GM19025 (cell line): ENCODE measurements at regions not wholly inside any gene's neighbourhood (a gene's known extent, or its start where the extent isn't known, plus 50 kb on each side); places are given as distances from the start of the nearest gene placed in this dataset.

Experiments used
- ATAC-seq: cut with Tn5 transposase; IDR thresholded peaks from one replicate; pipeline ENCODE4 v1.9.1; 2021; ENCODE audit warnings: mild to moderate bottlenecking, low read depth, moderate library complexity; ENCODE audit not compliant: unreplicated experiment

DNA sequence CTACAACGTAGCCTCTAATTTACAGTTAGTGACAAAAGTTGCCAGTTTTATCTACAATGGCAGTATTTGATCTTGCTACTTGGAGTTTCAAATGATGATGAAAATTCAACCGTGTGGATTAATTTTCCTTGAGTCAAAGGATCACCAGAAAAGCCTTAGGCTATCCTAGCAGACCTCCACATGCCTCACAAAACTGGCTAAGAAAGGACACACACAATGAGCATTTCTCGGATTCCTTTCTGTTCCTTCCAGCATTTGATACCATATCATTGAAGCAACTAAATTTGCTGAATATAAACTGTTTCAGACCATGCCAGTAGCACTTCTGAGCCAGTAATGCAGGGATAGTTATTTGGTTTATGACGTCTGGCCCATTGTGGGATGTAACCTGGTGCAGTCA lies 587.4 kb upstream of the MDFIC2 start:
- no peak for ATAC-seq

DNA sequence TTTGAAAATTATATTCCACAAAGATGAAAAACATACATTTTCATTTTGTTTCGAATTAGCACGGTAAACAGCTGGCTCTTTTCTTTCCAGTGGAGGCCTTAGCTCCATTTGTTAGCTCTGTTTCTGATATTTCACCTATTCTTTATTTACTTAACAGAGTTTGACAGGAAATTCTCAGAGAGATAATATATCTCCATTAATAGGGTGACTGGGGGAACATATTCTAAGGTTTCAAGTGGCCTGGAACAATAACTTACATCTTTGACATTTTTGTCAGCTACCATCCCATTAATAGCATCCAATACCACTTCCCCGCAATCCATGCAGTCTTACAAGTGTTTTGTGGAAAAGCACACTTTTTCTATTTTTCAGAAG lies 577.6 kb upstream of the MDFIC2 start:
- ATAC-seq: no peak

DNA sequence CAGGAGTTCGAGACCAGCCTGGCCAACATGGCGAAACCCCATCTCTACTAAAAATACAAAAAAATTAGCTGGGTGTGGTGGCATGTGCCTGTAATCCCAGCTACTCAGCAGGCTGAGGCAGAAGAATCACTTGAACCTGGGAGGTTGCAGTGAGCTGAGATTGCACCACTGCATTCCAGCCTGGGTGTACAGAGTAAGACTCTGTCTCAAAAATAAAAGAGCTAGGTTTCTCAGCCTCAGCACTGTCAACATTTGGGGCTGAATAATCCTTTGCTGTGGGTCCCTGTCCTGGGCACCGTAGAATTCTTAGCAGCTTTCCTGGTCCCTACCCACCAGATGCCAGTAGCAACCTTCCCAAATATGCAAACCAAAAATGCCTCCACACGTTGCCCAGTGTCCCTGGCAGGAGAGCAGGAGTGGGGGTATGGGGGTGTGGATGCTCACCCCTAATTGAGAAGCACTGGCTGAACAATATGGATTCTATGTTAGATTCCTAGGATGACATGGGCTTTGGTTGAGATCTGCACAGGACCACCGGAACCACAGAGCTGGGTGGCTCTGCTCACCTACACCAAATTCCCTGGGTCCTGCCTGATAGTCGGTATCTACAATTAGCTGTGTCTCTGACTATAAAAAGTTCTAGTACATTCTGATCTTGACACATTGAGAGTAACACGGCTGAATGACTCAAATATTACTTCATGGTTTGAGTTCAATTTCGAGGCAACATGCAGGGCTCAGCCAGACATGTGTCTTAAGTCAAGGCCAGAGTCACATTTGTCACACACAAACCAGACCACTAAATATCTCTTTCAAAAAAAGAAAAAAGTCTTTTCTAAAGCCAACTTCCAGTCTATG lies 577.0 kb upstream of the MDFIC2 start:
- ATAC-seq: no peak

DNA sequence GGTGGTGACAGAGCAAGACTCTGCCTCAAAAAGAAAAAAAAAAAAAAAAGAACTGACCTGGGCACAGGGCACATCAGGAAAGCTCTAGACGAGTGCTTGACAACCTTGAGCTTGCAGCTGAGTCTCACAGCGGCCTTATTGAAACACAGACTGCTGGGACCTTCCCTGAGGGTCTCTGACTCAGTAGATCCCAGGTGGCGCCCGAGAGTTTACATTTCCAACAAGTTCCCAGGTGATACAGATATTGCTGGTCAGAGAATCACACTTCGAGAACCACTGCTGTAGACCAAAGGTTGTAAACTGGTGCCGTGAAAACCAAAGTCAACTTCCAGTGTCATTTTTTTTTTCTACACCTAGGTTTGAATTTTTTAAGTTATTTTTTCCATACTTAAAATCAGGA lies 573.2 kb upstream of the MDFIC2 start:
- ATAC-seq: no peak

DNA sequence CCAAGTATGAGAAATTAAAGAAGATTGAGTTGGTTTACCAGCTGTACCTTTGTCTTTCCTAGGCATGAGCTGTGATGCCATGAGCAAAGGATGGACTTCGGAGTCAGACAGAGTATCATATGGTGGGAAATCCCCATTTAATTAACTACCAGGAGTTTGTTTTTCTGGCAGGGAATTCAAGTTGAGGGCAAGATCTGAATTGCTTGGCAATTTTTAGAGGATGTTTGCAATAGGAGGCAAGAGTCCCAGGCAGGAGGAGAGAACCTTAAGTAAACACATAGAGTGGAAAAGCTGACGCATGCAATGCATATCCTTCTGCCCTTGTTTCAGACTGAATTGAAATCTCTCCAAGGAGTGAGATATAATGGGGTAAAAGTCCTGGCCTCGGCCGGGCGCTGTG lies 569.7 kb upstream of the MDFIC2 start:
- ATAC-seq: no peak

DNA sequence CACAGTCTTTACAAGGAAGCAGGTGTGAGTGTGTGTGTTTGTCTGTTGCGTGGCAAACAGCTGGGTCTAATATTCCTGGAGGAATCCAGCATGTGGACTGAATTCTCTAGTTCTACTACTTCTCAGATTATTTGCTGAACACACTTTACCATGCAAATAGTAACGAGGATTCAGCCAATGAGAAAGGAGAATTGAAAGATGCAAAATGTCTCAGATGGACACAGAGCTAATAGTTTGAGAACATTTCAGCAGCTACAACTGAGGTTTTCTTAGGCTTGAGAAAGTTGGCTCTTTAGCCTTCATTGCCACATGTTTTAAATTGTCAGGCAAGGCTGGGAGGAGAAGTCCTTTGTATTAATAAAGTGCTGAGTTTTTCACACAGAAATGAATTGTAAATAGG lies 568.0 kb upstream of the MDFIC2 start:
- ATAC-seq: no peak

DNA sequence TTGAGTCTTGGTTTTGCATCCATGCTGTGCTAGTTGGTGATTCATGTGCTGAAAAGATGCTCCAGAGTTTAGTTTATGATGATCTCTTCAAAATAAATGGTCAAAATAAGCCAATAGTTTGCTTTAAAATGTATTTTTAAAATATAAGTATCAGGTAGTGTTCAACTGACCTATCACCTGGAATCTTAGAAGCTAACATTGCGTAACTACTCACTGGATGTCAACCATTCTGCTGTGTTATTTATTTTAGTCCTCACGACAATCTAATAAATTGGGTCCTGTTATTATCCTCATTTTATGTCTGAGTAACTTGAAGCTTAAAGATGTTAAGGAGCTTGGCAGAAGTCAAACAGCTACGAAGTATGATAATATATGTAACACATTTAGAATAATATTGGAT lies 563.7 kb upstream of the MDFIC2 start:
- no peak for ATAC-seq

DNA sequence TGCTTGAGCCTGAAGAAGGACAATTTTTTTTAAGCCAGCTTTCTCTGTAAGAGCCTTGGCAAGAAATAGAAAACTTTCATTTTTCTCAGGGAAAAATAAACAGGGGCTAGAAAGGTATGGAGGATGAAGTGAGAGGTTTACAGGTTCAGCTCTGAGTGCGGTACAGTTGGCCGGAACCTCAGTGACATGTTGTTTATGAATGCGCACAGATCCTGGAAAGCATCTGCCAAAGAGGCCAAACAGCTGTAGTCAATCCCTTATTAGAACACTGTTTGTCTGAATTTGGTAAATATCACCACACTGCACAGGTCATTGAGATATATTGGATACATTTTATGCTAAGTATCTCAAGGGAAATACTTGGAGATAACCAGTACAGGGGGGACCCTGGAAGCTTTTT lies 561.8 kb upstream of the MDFIC2 start:
- no peak for ATAC-seq

DNA sequence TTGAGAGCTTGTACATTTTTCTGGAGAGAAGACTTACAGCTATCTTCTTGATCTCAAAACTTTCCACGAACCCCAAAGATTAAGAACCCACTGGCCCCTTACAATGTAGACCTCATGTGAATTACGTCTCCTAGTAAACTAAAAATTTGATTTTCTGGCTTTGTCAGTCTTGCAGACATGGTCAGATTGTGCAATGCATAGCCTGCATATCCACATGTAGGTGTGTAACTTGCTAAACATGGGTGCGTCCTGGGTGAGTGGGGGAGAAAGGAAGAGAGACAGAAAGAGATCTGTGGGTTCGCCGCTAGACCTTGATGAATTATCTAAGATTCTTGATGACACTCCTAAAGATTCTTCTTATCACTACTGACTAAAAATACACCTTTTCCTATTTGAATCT lies 561.2 kb upstream of the MDFIC2 start:
- ATAC-seq: no peak

DNA sequence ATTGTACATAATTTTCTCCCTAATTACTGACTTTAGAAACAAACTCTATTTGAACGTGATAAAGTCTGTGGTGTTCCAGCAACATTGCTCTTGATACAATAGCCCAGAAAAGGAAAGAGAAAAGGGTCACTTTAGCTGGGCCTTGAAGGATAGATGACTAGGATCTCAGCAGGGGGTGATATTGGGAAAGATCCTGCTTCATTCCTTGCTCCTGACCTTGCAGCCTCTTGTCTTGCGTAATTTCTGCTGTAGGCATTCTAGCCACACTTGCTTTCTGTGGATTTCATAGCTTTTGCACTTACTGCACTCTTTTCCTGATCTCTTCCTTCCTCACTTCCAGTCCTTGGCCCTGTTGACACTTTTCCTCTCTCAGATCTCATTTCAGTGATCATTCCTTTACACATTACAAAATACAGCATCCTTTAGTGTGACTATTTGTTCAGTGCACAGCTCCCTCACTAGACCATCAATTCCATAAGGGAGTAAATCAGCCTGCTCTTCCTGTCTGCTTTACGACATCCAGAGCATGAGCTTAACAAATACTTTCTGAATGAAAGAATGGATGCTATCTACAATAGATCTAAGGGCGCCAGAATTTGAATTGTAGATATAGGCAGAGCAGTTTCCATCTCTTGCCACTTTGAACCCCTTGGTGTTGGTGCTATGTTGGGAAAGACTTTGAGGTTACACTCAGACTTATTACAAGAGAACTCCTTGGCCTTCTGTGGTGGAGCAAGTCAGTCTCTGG lies 559.6 kb upstream of the MDFIC2 start:
- ATAC-seq: no peak

DNA sequence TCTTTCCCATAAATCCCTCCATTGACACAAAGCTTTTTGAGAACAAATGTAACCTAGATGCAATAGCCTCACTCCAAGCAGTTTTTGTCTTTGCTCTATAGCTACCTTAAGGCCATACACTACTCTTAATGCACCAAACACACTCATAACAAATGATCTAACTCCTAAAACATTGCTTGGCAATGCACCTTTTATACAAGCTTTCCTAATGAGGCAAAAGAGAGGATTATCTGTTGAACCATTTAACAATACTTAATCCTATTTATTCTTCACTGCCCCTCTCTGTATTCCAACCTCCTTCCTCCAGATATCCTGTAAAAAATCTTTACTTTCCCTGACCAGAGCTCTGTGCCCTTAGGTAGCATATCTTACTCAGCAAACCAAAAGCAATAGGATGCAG lies 558.1 kb upstream of the MDFIC2 start:
- no peak for ATAC-seq

DNA sequence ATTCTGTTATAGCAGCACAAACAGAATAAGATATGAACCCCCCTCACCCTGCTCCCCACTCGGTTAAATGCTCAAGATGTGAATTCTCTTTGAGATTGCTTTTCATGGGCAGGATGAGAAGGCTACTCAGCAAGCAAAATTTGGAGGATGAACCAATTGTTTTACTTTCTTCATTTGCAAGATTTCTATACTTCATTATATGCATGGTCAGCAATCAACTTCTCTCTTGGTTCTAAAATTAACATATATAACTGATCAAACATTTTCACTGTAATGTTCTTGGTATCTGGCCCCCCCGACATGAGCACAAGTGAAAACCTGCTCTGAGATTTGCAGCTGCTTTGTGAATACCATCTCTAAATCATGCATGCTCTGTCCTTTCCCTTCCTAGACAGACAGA lies 556.1 kb upstream of the MDFIC2 start:
- no peak for ATAC-seq

DNA sequence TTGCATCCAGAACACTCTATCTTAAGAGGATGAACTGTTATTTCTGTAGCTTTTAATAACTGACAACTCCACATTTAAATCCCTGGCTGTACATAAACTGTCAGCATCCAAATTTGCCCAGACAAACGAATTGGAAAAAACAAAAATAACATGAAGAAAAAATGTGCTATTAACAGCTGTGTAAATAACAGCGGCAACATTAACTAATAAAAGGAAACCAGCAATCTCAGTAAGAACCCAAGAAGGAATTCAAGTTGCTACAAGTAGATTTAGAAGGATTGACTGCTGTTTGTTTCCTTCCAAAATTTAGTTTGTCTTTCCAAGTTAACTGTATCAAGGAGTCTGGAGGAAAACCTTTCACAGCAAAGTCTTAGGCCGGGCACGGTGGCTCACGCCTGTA lies 550.6 kb upstream of the MDFIC2 start:
- ATAC-seq: no peak

DNA sequence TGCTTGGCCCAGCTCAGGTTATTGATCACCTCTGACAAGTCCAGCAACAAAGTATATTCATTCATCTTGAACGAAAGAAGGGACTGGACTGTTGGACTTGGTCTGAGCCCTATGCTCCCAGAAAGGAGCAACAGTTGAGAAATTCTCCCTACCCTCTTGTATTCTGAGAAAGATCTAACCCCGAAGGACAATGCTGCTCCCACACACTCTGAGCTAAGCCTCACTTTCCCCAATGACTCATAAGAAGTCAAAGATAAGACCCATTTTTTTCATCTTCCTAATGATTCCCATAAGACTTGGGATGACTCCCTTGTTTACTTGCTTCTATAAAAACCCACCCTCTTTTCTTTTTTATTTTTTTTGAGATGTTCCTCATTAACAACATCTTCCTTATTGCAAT lies 549.4 kb upstream of the MDFIC2 start:
- no peak for ATAC-seq

DNA sequence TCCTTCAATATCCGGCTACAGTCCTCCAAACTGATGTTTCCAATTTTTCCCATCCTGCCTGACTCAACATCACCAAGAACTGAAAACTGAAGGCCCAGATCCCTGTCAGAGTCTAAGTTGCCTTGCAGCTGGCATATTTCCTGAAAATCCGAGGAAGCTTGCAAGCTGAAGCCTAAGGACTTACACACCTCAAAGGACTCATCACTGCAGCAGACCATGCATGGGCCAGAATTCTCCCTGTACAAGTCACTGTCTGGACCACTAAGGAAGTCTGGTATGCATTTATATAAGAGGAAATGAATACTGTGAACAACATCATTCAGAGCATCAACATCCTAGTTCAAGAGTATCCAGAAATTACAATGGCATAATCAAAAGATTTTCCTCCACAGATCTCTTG lies 548.8 kb upstream of the MDFIC2 start:
- no peak for ATAC-seq

DNA sequence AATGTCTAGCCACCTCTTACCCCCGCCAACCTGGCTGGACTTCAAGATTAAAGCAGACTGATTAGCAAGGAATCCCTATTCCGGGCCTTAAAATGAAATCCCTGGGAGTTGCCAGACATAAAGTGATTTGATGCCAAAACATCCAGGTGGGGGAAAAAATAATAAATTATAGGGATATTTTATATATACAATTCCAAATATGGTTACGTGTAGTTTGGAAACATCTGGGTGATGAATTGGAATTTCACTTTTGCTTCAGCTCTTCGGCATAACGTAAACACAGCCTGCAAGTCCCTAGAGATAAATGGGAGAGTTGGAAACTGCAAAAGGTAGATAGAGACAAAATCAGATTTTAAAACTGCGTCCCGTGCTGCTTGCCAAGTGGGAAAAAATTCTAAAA lies 545.5 kb upstream of the MDFIC2 start:
- no peak for ATAC-seq

DNA sequence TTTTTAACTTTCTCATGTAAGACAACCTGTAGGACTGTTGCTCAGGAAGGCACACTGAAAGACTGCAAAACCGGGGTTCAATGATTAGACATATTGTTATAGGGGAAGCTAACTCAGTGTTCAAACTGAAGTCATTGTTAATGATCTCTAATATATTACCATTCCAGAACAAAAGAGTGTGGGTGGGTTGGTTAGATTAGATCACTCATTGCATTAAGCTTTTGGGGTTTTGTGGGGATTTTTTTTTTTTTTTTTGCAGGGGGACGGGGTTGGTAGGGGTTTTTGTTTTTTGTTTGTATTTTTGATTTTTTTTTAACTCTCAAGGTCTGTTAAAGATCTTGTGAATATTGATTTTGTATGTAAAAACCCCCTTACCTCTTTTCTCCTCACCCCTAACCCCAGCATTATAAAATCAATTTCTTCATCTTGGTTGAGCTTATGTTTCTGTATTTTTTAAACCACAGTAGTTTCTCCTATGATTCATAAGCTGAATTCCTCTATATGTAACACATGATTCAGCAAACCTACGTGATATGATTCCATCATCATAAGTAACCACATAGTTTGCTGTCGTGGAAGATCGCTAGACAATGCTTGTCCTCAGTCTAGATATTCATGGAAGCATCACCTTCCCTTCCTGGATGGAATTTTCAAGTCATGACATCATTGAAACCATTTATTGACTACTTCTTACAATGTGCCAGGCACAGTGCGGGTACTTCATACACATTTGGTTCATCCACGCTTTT lies 544.1 kb upstream of the MDFIC2 start:
- ATAC-seq: no peak

DNA sequence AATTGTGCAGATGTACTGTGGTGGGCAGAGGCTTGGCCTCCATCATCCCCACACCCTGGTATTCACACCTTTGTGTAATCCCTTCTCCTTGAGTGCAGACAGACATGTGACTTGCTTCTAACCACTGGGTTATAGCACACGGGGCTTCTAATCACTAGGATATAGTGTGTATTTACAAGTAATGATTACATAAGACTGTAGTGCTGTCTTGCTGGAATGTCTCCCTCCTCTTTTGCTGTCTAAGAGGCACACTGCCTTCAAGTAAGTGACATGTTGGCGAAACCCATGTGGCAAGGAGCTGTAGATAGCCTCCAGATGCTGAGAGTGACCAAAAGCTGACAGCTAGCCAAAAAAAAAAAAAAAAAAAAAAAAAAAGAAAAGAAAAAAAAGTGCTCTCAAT lies 542.7 kb upstream of the MDFIC2 start:
- ATAC-seq: no peak

DNA sequence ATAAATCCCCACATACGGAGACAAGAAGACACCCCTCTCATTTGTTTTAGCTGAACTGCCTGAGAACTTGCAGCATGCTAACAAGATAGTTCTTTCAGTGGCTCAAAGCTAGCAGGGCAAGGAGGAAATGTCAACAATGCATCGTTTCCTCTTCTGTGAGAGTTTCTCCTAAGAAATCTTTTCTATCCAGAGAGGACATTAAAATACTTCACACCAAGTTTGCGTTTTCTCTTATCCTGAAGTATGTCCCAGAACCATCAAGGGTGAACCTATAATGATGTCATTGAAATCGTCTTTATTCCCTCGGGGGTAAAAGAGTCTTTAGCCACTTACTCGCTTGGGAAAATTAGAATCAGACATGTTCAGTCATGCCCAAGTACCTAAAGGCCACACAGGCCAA lies 541.7 kb upstream of the MDFIC2 start:
- ATAC-seq: no peak

DNA sequence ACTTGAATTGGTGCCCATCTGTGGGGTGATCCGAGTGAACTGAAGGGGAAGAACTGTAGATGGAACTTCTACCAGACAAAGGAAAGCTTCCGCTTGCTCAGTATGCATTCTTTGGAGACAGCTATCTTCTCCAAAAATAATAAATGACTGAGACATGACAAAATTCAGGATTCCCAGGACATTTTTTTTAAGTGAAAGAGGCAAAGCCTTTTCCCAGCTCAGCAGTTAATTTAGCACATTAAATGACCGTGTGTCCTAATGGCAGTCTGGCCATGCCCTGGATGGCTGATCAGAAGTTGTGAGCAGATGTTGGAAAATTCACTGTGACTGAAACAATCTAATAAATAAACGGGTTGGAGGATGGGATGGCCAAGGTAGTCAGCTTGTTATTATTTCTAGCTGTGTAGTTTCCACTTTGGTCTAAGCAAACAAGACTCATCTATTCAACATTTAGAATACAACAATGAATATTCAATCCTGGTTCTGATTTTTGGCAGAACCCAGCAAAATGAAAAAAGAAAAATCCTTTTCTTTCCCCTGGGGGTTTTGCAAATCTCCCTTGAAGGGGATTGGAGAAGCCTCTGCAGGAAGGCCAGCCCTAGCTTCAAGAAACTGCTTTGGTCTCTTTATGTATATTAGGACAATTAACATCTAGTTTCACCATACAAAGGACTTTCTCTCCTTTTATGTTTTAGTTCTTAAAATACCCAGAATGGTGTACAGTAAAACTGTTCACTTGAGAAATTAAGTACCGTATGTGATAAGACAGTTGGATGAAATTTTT lies 540.9 kb upstream of the MDFIC2 start:
- ATAC-seq: no peak
